ENCODE measurements at regions not wholly inside any gene's neighbourhood (a gene's known extent, or its start where the extent isn't known, plus 50 kb on each side); places are given as distances from the start of the nearest gene placed in this dataset.

- H3K4me3 ChIP-seq (ENCODE audit: low read depth in 1 of 2, low read length in 2 of 2): no peak overlapping the region
- H3K36me3 ChIP-seq (ENCODE audit: control insufficient read depth in 1 of 2, insufficient read depth in 2 of 2, low read length in 2 of 2): no peaks in the 10 kb centered on the region
- no peak overlapping the region for H3K27ac ChIP-seq (ENCODE audit: low read depth, low read length)
- H3K27me3 ChIP-seq (ENCODE audit: control insufficient read depth in 1 of 2, insufficient read depth in 2 of 2, low read length in 2 of 2): peaks cover 0 to 5% of the 10 kb centered on the region in 2 donors
- no peak overlapping the region for H3K9ac ChIP-seq (ENCODE audit: low read depth in 1 of 2, low read length in 2 of 2)
- H3K4me1 ChIP-seq (ENCODE audit: control insufficient read depth in 1 of 2, insufficient read depth in 2 of 2, low read length in 2 of 2): no peaks in the 10 kb centered on the region
- H3K9me3 ChIP-seq (ENCODE audit: control insufficient read depth in 1 of 2, low read length in 2 of 2): no peaks in the 10 kb centered on the region
Measured at GRCh38 chr20:57805747-57806146, 95.9 kb upstream of the PMEPA1 start.

GRCh38 chr20:57804470-57805250 is 94.8 kb upstream of the PMEPA1 start:
- H3K27me3 ChIP-seq (ENCODE audit: control insufficient read depth in 1 of 2, insufficient read depth in 2 of 2, low read length in 2 of 2): no peaks in the 10 kb centered on the region
- no peak overlapping the region for H3K9ac ChIP-seq (ENCODE audit: low read depth in 1 of 2, low read length in 2 of 2)
- no peak overlapping the region for H3K4me3 ChIP-seq (ENCODE audit: low read depth in 1 of 2, low read length in 2 of 2)
- H3K36me3 ChIP-seq (ENCODE audit: control insufficient read depth in 1 of 2, insufficient read depth in 2 of 2, low read length in 2 of 2): no peaks in the 10 kb centered on the region
- no peaks in the 10 kb centered on the region for H3K9me3 ChIP-seq (ENCODE audit: control insufficient read depth in 1 of 2, low read length in 2 of 2)
- no peaks in the 10 kb centered on the region for H3K4me1 ChIP-seq (ENCODE audit: control insufficient read depth in 1 of 2, insufficient read depth in 2 of 2, low read length in 2 of 2)
- no peak overlapping the region for H3K27ac ChIP-seq (ENCODE audit: low read depth, low read length)

- H3K36me3 ChIP-seq (ENCODE audit: control insufficient read depth in 1 of 2, insufficient read depth in 2 of 2, low read length in 2 of 2): no peaks in the 10 kb centered on the region
- no peaks in the 10 kb centered on the region for H3K4me1 ChIP-seq (ENCODE audit: control insufficient read depth in 1 of 2, insufficient read depth in 2 of 2, low read length in 2 of 2)
- H3K4me3 ChIP-seq (ENCODE audit: low read depth in 1 of 2, low read length in 2 of 2): no peak overlapping the region
Measured at GRCh38 chr20:57803508-57804005, 93.7 kb upstream of the PMEPA1 start.

GRCh38 chr20:57802765-57803507 is 93.1 kb upstream of the PMEPA1 start:
- no peak overlapping the region for H3K27ac ChIP-seq (ENCODE audit: low read depth, low read length)
- H3K27me3 ChIP-seq (ENCODE audit: control insufficient read depth in 1 of 2, insufficient read depth in 2 of 2, low read length in 2 of 2): no peaks in the 10 kb centered on the region

More at GRCh38 chr20:57803508-57804005, 93.7 kb upstream of the PMEPA1 start:
- Histone ChIP-seq H3K27ac (ENCODE audit: low read depth, low read length) (no peak overlapping the region), H3K9me3 (ENCODE audit: control insufficient read depth in 1 of 2, low read length in 2 of 2) (no peaks in the 10 kb centered on the region), H3K27me3 (ENCODE audit: control insufficient read depth in 1 of 2, insufficient read depth in 2 of 2, low read length in 2 of 2) (no peaks in the 10 kb centered on the region), H3K9ac (ENCODE audit: low read depth in 1 of 2, low read length in 2 of 2) (no peak overlapping the region)

GRCh38 chr20:57801581-57801980 is 91.8 kb upstream of the PMEPA1 start:
- no peaks in the 10 kb centered on the region for H3K4me1 ChIP-seq (ENCODE audit: control insufficient read depth in 1 of 2, insufficient read depth in 2 of 2, low read length in 2 of 2)
- H3K4me3 ChIP-seq (ENCODE audit: low read depth in 1 of 2, low read length in 2 of 2): no peak overlapping the region

More at GRCh38 chr20:57802765-57803507, 93.1 kb upstream of the PMEPA1 start:
- no peaks in the 10 kb centered on the region for H3K4me1 ChIP-seq (ENCODE audit: control insufficient read depth in 1 of 2, insufficient read depth in 2 of 2, low read length in 2 of 2)
- no peaks in the 10 kb centered on the region for H3K9me3 ChIP-seq (ENCODE audit: control insufficient read depth in 1 of 2, low read length in 2 of 2)
- no peak overlapping the region for H3K4me3 ChIP-seq (ENCODE audit: low read depth in 1 of 2, low read length in 2 of 2)
- no peak overlapping the region for H3K9ac ChIP-seq (ENCODE audit: low read depth in 1 of 2, low read length in 2 of 2)
- no peaks in the 10 kb centered on the region for H3K36me3 ChIP-seq (ENCODE audit: control insufficient read depth in 1 of 2, insufficient read depth in 2 of 2, low read length in 2 of 2)

GRCh38 chr20:57800791-57801430 is 91.1 kb upstream of the PMEPA1 start:
- Histone ChIP-seq H3K27me3 (ENCODE audit: control insufficient read depth in 1 of 2, insufficient read depth in 2 of 2, low read length in 2 of 2) (no peaks in the 10 kb centered on the region), H3K36me3 (ENCODE audit: control insufficient read depth in 1 of 2, insufficient read depth in 2 of 2, low read length in 2 of 2) (no peaks in the 10 kb centered on the region), H3K4me3 (ENCODE audit: low read depth in 1 of 2, low read length in 2 of 2) (no peak overlapping the region), H3K27ac (ENCODE audit: low read depth, low read length) (no peak overlapping the region), H3K4me1 (ENCODE audit: control insufficient read depth in 1 of 2, insufficient read depth in 2 of 2, low read length in 2 of 2) (no peaks in the 10 kb centered on the region), H3K9me3 (ENCODE audit: control insufficient read depth in 1 of 2, low read length in 2 of 2) (no peaks in the 10 kb centered on the region), H3K9ac (ENCODE audit: low read depth in 1 of 2, low read length in 2 of 2) (no peak overlapping the region)

More at GRCh38 chr20:57801581-57801980, 91.8 kb upstream of the PMEPA1 start:
- H3K27ac ChIP-seq (ENCODE audit: low read depth, low read length): no peak overlapping the region
- no peak overlapping the region for H3K9ac ChIP-seq (ENCODE audit: low read depth in 1 of 2, low read length in 2 of 2)
- no peaks in the 10 kb centered on the region for H3K27me3 ChIP-seq (ENCODE audit: control insufficient read depth in 1 of 2, insufficient read depth in 2 of 2, low read length in 2 of 2)
- no peaks in the 10 kb centered on the region for H3K9me3 ChIP-seq (ENCODE audit: control insufficient read depth in 1 of 2, low read length in 2 of 2)
- H3K36me3 ChIP-seq (ENCODE audit: control insufficient read depth in 1 of 2, insufficient read depth in 2 of 2, low read length in 2 of 2): no peaks in the 10 kb centered on the region

- Histone ChIP-seq H3K9me3 (ENCODE audit: control insufficient read depth in 1 of 2, low read length in 2 of 2) (no peaks in the 10 kb centered on the region), H3K9ac (ENCODE audit: low read depth in 1 of 2, low read length in 2 of 2) (no peak overlapping the region), H3K27me3 (ENCODE audit: control insufficient read depth in 1 of 2, insufficient read depth in 2 of 2, low read length in 2 of 2) (no peaks in the 10 kb centered on the region), H3K4me3 (ENCODE audit: low read depth in 1 of 2, low read length in 2 of 2) (no peak overlapping the region), H3K27ac (ENCODE audit: low read depth, low read length) (no peak overlapping the region), H3K36me3 (ENCODE audit: control insufficient read depth in 1 of 2, insufficient read depth in 2 of 2, low read length in 2 of 2) (no peaks in the 10 kb centered on the region), H3K4me1 (ENCODE audit: control insufficient read depth in 1 of 2, insufficient read depth in 2 of 2, low read length in 2 of 2) (peaks cover 0 to 5% of the 10 kb centered on the region in 2 donors)
Measured at GRCh38 chr20:57797401-57797800, 87.6 kb upstream of the PMEPA1 start.

GRCh38 chr20:57795977-57796560 is 86.3 kb upstream of the PMEPA1 start:
- H3K4me1 ChIP-seq (ENCODE audit: control insufficient read depth in 1 of 2, insufficient read depth in 2 of 2, low read length in 2 of 2): peaks cover 0 to 6% of the 10 kb centered on the region in 2 donors
- no peaks in the 10 kb centered on the region for H3K36me3 ChIP-seq (ENCODE audit: control insufficient read depth in 1 of 2, insufficient read depth in 2 of 2, low read length in 2 of 2)
- no peaks in the 10 kb centered on the region for H3K9me3 ChIP-seq (ENCODE audit: control insufficient read depth in 1 of 2, low read length in 2 of 2)
- no peak overlapping the region for H3K4me3 ChIP-seq (ENCODE audit: low read depth in 1 of 2, low read length in 2 of 2)
- H3K9ac ChIP-seq (ENCODE audit: low read depth in 1 of 2, low read length in 2 of 2): no peak overlapping the region
- no peaks in the 10 kb centered on the region for H3K27me3 ChIP-seq (ENCODE audit: control insufficient read depth in 1 of 2, insufficient read depth in 2 of 2, low read length in 2 of 2)
- no peak overlapping the region for H3K27ac ChIP-seq (ENCODE audit: low read depth, low read length)

- Histone ChIP-seq H3K9me3 (ENCODE audit: control insufficient read depth in 1 of 2, low read length in 2 of 2) (no peaks in the 10 kb centered on the region), H3K27ac (ENCODE audit: low read depth, low read length) (no peak overlapping the region), H3K9ac (ENCODE audit: low read depth in 1 of 2, low read length in 2 of 2) (no peak overlapping the region), H3K4me3 (ENCODE audit: low read depth in 1 of 2, low read length in 2 of 2) (no peak overlapping the region), H3K27me3 (ENCODE audit: control insufficient read depth in 1 of 2, insufficient read depth in 2 of 2, low read length in 2 of 2) (no peaks in the 10 kb centered on the region), H3K36me3 (ENCODE audit: control insufficient read depth in 1 of 2, insufficient read depth in 2 of 2, low read length in 2 of 2) (no peaks in the 10 kb centered on the region), H3K4me1 (ENCODE audit: control insufficient read depth in 1 of 2, insufficient read depth in 2 of 2, low read length in 2 of 2) (peaks cover 0 to 6% of the 10 kb centered on the region in 2 donors)
Measured at GRCh38 chr20:57795342-57795697, 85.5 kb upstream of the PMEPA1 start.

Measured in duodenal mucosa (tissue), 2 donors.